Stomach (tissue), 4 donors: ENCODE measurements at regions not wholly inside any gene's neighbourhood (a gene's known extent, or its start where the extent isn't known, plus 50 kb on each side); places are given as distances from the start of the nearest gene placed in this dataset.

Experiments
- POLR2A ChIP-seq, 4 donors: fragments of 450-650 bp; IDR thresholded peaks; one replicate each; pipeline ENCODE4 v1.6.1; 2016; ENCODE audit warnings: antibody characterized with exemption in 4 of 4, control low read depth in 2 of 4, mild to moderate bottlenecking in 1 of 4, moderate library complexity in 1 of 4
- POLR2AphosphoS5 ChIP-seq, 3 donors: sonication (generic); formaldehyde crosslinking; IDR thresholded peaks; one replicate each; pipeline ENCODE4 v1.6.1; 2016; ENCODE audit warnings: antibody characterized with exemption in 3 of 3

DNA sequence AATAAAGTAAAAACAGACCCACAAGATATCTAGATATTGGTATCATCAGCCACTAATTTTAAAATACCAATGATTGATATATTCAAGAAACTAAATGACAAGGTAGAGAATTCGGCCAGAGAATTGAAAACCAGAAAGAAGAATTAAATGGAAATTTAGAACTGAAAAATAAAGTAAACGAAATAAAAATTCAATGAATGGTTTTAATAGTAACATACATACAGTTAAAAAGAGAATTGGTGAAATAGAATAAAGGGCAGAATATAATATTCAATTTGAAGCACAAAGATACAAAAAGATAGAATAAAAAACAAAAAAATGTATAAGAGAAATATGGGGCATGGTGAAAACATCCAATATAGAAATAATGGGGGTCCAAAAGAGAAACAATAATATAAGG, 64.0 kb upstream of the GUCA2B start:
- no peak for TF ChIP-seq POLR2AphosphoS5 (IDR thresholded peaks at IDR 0.05)
- no peak for TF ChIP-seq POLR2A (IDR thresholded peaks at IDR 0.05)
